ENCODE measurements at regions not wholly inside any gene's neighbourhood (a gene's known extent, or its start where the extent isn't known, plus 50 kb on each side); places are given as distances from the start of the nearest gene placed in this dataset.

GRCh38 chr12:13369474-13370056 lies 173.0 kb downstream of the EMP1 start:
- DNase-seq (ENCODE audit: low read depth in 2 of 3, low spot score in 2 of 3), result no peak

DNA sequence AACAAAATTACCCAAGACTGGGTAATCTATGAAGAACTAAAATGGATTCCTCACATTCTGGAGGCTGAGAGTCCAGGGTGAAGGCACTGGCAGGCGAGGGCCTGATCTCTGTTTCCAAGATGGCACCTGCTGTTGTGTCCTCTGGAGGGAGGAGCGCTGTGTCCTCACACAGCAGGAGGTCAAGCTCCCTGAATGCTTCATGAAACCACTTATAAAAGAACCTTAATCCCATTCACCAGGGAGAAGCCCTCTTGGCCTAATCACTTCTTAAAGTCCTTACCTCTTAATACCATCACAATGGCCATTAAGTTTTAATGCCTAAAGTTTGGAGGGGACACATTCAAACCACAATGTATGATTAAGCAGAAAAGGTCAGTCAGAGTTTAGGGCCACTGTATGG lies 172.4 kb downstream of the EMP1 start:
- no peak for DNase-seq (ENCODE audit: low read depth in 2 of 3, low spot score in 2 of 3)

DNA sequence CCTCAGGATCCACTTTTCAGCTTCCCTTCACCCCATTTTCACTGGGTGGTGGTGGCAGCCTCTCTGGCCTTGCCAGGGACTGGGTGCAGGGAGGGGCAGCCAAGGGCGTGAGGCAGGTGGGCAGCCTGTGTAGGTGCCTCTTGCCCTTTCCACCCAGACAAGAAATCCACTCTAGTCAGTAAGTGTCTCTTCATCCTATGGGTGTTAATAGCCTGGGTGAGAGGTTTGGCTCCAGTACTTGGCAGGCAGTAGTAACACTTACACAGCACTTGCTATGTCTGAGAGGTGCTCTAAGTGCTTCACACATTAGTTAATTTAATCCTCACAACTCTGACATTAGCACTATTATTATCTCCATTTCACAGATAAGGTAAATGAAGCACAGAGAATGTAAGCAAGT lies 171.9 kb downstream of the EMP1 start:
- no peak for DNase-seq (ENCODE audit: low read depth in 2 of 3, low spot score in 2 of 3)

DNA sequence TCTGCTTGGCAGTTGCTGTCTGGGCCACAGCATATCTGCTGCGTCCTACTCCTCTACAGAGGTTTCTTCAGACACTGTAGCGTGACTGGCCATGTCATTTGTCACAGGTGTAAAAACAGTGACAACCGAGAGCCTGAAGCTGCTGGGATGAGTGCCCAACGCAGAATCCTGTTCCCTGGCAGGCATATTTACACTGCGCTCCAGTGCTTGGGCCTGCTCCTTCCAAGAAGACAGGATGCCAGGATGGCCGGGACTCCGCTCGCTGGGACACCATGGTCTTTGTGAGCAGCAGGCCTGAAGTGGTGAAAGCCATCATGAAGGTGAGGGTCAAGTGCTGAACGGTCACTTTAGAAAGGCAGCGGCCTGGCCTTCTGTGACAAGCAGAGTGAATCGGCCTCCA lies 171.4 kb downstream of the EMP1 start:
- no peak for DNase-seq (ENCODE audit: low read depth in 2 of 3, low spot score in 2 of 3)

DNA sequence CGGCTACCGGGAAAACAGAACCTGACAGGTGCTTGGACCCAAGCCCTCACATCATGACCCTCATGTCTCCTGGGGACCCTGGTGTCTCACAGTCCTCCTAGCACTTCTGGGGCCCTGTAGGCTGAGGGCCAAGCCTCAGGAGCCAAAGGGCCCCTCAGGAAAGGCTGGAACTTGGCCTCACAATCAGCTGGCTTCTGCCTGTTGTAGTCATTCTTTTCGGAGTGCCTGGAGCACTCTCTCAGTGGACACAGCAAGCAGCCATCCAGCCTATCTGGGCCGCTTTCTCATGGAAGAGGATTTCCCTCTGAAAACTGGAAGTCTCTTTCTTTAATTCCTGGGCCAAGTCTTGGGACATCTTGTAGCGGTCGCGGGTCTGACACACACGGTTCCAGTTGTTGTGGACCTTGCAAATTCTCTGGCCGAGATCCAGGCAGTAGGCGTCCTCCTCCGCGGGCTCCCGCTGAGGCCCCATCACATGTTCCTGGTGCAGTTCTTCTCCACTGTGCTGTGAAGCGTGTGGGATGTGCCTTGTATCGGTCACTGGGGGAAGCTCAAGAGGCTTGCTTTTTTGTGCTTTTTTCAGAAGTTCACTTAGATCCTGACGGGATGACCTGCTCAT lies 169.3 kb downstream of the EMP1 start:
- no peak for DNase-seq (ENCODE audit: low read depth in 2 of 3, low spot score in 2 of 3)

DNA sequence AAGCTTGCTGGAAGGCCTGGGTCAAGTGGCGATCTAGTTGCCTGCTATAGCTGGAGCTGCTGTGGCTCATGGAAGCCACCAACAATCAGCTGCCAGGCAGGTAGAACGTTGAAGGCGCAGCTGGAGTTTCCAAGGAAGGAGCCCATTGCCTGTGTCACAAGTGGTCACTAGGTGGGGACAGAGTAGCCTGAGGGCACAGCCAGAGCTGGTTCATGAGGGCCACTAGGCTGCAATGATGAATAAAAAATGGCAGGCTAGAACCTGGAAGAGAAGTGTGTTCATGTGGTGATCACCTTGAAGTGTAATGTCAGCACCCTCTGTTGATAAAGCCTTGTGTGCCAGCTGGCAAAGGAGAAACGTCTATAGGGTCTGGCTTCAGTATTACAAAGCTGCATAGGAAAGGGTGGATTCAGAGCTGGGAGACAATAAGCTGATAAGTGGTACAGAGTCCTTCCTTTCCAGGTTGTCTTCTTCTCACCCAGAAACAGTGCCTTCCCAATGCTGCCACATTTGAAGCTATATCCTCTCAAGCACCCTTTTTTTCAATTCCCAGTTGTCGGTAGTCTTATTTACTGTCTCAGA lies 165.8 kb downstream of the EMP1 start:
- peak in 2 of 3 donors; percentile 41 to 70 for DNase-seq (ENCODE audit: low read depth in 2 of 3, low spot score in 2 of 3)

DNA sequence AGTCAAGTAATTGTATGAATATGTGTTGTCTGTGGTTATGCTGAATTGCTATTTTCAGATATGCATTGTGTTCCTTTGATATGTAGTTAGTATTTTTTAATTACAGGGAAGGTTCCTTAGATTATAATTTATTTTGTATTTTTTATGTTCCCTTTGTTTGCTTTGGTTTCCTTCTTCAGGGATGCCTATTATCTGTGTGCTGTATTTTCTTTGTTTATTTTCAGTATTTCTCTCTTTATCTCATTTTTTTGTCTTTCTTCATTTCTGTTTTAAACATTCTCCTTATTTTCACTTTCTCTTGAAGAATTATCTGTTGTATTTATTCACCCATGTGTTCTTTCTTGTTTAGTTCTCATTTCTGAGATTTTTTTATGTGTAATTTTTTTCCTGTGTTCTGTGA lies 163.1 kb downstream of the EMP1 start:
- DNase-seq (ENCODE audit: low read depth in 2 of 3, low spot score in 2 of 3), result no peak

GRCh38 chr12:13358391-13358905 lies 161.9 kb downstream of the EMP1 start:
- no peak for DNase-seq (ENCODE audit: low read depth in 2 of 3, low spot score in 2 of 3)

- no peak for DNase-seq (ENCODE audit: low read depth in 2 of 3, low spot score in 2 of 3)
These were observed 154.4 kb downstream of the EMP1 start for GRCh38 chr12:13350946-13351345.

DNA sequence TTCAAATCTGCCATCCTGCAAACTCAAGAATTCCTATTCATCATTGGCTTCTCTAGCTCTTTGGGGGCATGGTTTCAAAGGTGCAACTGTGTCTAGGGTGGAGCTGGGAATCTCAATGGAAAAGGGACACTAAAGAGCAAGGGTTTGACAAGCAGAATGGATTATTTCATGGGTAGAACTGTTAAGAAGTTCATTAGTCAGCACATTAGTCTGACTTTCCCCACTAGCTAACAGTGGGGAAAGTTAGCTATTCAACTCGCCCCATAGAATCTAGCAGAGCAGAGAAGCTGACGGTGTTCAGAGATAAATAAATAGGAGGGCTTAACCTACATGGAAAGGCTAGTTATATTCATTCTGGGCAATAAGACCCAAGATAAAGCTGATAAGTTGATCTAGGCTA lies 153.9 kb downstream of the EMP1 start:
- DNase-seq (ENCODE audit: low read depth in 2 of 3, low spot score in 2 of 3), result no peak

GRCh38 chr12:13348464-13348863 lies 151.9 kb downstream of the EMP1 start:
- DNase-seq (ENCODE audit: low read depth in 2 of 3, low spot score in 2 of 3), result no peak

GRCh38 chr12:13347241-13348043 lies 150.9 kb downstream of the EMP1 start:
- DNase-seq (ENCODE audit: low read depth in 2 of 3, low spot score in 2 of 3), result no peak

DNA sequence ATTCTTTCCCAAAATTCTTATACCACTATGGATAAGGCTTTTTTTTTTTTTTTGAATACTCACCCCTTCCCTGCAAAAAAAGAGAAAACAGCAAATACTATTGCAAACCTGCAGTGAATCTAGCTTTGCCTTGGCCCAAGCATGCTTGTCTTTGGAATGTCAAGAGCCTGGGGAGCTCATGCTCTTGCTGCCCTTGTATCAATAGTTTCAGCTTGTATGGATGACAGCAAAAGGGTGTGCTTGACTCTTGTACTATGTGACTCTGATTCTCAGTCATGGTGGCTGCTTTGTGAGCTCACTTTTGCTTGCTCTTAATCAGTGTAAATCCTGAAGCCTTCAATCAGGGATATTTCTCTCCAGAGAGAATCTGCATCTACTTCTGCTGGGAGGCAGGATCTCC lies 149.2 kb downstream of the EMP1 start:
- no peak for DNase-seq (ENCODE audit: low read depth in 2 of 3, low spot score in 2 of 3)

GRCh38 chr12:13343375-13343774 lies 146.8 kb downstream of the EMP1 start:
- DNase-seq (ENCODE audit: low read depth in 2 of 3, low spot score in 2 of 3), result no peak

DNA sequence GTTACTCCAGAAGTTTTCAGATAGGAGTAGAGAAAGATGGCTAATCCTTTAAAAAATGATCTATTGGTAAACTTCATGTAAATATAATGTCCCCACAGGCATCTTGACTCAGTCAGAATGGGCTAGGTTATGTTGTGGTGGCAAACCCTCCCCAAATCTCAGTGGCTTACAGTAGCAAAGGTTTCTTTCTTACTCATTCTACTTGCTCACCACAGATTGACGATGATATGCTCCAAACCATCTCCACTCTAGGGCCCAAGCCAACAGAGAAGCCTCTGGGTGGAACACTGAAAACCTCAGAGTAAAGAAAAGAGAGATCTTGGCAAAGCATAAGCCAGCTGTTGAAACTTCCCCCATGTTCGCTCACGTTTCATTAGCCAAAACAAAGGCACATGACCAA lies 146.4 kb downstream of the EMP1 start:
- DNase-seq (ENCODE audit: low read depth in 2 of 3, low spot score in 2 of 3), result no peak

DNA sequence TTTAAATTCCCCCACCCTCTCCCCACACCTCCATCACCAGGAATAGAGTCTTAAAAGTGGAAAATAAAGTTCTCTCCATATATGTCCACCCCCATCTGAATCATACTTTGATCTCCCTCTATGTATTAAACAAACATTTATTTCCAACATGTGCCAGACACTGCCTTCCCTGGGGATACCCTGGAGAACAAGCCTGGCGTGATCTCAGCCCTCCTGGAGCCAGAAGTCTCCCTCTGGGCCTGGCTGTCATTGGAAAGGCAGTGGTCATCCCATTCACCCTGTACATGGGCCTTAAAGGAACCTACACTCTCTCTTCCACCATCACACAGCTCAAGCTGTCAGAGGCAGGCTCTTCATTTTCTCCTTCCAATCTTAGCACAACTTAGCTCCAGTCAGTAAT lies 143.6 kb downstream of the EMP1 start:
- no peak for DNase-seq (ENCODE audit: low read depth in 2 of 3, low spot score in 2 of 3)

DNA sequence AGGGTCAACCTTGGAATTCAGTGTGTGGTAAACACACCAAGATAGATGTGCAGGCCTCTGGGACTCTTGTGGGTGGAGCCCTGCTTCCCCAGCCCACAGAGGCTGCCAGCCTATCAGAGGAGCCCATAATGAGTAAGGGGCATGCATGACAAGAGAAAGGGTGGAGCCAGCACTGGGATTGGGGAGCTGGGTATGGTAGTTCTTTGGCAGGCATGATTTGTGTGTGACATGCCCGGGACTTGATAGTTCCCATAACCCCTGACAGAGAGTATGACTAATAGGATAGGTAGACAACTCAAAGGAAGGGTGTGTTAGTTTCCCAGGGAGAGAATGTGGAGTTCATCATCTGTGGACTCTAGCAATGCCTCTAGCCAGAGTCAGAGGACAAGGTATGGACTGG lies 143.0 kb downstream of the EMP1 start:
- DNase-seq (ENCODE audit: low read depth in 2 of 3, low spot score in 2 of 3), result no peak

DNA sequence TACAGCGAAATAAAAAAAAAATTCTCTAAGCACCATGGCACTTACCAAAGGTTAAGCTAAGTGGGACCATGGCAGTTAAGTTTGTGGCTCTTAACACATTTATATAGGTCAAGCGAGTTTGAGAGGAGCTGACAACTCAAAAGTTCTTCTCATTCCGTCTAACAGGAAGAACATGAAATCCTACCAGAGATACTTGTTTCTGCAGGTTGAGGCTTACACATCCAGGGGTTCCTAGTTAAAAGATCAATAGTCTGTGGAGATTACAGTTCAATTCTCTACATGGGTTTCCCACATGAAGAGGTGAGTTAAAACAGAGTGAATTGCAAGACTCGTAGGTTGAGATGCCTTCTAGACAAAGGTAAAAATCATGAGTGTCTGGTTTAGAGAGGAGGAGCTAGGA lies 142.6 kb downstream of the EMP1 start:
- no peak for DNase-seq (ENCODE audit: low read depth in 2 of 3, low spot score in 2 of 3)

DNA sequence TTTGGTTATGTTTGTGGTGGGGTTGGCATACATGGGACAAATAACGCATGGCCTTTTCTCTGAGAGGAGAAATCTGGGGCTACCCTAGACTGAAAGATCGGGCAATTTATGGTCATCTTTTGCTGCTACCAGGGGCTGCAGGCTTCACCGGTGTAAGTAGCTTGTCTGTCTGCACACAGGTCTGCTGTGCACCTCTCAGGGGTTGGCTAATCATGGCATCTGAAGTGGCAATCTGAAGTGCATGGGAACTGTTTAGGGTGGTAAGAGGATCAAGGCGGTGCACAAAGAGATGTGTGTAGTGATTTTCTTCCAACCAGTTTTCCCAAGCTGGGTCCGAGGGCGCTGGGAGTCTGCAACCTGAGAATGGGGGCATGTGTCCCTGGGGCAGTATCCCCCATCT lies 141.3 kb downstream of the EMP1 start:
- no peak for DNase-seq (ENCODE audit: low read depth in 2 of 3, low spot score in 2 of 3)

GRCh38 chr12:13336216-13336615 lies 139.7 kb downstream of the EMP1 start:
- DNase-seq (ENCODE audit: low read depth in 2 of 3, low spot score in 2 of 3), result no peak

DNA sequence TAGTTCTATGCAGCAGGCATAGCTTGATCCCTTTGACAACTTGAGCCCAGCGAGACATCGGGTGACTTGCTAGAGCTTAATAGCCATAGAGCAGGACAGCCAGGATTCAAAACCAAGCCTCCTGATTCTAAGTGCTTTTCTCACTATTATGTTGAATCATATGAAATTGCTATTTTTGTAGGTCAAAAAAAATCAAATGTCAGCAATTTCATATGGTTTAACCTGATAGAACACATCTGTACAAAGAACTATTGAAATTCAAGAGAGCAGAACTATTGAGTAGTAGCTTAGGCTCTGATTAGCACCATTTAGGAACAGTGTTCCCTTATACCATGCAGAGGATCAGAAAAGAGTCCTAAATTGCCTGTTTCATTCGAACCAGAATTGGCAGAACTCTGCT lies 132.0 kb downstream of the EMP1 start:
- DNase-seq (ENCODE audit: low read depth in 2 of 3, low spot score in 2 of 3), result no peak

GRCh38 chr12:13326076-13326475 lies 129.6 kb downstream of the EMP1 start:
- no peak for DNase-seq (ENCODE audit: low read depth in 2 of 3, low spot score in 2 of 3)
